Activated T-helper 9 cell treated with anti-CD3 and anti-CD28 coated beads, Interleukin-2, amount 50 U/mL, for 16 hours (primary cell): ENCODE measurements at regions not wholly inside any gene's neighbourhood (a gene's known extent, or its start where the extent isn't known, plus 50 kb on each side); places are given as distances from the start of the nearest gene placed in this dataset.

Source experiments
- DNase-seq: peaks from one replicate; pipeline ENCODE4 v3.0.0-alpha.2; 2020; ENCODE audit warnings: low read depth

DNA sequence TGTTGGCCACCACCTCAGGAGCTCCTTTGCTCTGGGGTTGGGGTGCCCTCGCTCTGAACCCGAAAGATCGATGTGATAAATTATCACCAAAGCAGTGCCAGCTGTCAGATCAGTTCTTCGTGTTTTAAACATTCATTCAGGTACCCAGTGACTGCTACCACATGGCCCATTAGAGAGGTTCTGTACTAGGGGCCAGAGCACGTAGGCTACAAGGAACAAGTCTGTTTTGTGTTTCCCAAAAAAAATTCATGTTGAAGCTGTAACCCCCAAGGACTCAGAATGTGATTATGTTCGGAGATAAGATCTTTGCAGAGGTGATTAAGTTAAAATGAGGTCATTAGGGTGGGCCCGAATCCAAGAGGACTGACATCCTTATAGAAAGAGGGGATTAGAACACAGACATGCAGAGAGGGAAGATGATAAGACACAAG, 526.9 kb downstream of the NPHP4 start:
- DNase-seq, result no peak

- no peak for DNase-seq
Measured at GRCh38 chr1:5464366-5464765, 527.9 kb downstream of the NPHP4 start.

DNA sequence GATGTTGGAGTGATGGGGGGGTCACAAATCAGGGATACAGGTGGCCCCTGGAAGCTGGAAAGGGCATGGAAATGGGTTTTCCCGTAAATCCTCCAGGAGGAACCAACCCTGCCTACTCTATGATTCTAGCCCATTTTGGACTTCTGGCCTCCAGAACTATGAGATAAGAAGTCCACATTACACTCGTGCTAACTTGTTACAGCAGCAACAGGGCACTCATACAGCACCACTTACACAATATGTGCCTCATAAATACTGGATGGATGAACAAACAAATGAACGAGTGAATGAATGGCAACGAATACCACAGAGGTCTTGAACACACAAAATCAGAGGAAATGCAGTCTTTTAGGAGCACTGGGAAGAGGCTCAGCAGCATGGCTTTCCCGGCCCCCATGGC, 531.3 kb downstream of the NPHP4 start:
- no peak for DNase-seq

DNA sequence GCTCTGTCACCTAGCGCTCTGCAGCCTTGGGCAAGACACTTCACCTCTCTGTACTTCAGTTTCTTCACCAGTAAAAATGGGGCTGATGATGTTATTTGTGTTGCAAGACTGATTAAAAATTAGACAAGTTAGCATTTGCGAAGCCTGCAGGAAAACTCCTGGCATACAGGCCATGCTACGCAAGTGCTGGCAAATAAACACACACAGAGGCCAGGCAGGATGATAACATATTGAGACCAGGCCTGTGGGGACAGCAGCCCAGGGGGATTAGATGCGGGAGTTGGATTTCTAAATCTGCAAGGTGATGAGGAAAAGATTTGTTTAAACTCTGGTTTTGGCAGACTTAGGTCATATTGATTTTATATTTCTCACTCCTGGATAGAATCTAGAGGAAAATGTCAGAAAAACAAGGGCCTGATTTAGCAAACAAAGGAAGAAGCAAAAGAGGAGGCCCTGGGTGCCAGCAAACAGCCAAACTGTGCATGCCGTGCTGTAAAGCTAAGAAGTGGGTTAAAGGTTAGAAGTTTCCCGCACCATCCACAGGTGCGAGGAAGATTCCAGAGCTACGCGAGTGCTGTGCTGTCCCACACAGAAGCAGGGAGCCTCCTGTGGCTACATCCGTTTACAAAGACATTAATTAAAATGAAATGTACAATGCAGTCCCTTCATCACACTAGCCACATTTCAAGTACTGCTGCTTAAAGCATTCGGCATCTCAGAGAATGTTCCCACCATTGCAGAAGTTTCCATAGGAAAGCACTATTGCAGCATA, 532.2 kb downstream of the NPHP4 start:
- DNase-seq, result no peak

DNA sequence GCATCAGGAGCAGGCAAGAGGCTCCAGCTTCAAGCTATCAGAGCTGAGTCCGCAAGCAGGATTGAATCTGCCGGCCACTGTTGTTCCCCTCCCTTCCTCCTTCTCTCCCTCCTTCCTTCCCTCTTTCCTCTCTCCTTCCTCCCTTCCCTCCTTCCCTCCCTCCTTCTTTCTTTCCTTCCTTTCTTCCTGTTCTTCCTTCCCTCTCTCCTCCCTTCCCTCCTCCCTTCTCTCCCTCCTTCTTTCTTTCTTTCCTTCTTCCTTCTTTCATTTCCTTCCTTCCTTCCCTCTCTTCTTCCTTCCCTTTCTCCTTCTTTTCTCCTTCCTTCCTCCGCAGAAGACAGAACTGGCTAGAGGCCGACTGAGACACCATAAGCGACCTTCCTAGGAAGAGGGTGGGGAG, 534.0 kb downstream of the NPHP4 start:
- DNase-seq, result no peak

GRCh38 chr1:5456090-5456811, 536.0 kb downstream of the NPHP4 start:
- DNase-seq, result no peak

DNA sequence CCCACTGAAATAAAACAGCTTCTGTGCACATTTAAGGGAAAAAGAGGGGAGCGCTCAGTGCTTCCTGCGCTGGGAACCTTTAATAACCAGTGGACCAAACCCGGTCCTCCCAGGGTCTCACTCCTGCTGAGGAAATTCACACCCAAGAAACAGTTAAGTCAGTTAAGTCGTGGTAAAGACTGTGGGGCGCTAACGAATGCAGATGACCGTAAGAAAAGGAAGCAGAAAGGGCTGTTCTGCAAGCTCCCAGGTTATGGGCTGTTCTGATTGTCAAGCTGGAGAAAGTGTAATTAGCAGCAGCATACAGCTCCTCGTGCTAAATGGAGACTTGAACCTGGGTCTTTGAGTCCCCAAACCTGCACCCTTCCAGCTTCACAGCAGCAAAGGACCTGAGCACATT, 536.6 kb downstream of the NPHP4 start:
- DNase-seq, result no peak

DNA sequence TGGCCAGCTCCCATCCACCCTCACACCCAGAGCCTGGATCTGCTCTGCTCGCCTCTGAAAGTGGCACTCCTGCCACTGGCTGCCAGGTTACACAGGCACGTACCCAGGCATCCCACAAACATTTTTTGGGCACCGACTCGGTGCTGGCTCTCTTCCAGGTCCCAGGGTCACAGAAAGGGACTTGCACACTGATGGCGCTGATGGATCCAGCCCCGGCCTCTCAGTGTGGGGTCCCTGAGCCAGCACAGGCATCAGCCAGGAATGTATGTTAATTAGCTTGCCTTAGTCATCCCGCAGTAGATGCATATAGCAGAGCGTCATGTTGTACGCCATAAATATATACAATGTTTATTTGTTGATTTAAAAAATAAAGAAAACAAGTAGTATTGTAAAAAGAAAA, 537.2 kb downstream of the NPHP4 start:
- no peak for DNase-seq

DNA sequence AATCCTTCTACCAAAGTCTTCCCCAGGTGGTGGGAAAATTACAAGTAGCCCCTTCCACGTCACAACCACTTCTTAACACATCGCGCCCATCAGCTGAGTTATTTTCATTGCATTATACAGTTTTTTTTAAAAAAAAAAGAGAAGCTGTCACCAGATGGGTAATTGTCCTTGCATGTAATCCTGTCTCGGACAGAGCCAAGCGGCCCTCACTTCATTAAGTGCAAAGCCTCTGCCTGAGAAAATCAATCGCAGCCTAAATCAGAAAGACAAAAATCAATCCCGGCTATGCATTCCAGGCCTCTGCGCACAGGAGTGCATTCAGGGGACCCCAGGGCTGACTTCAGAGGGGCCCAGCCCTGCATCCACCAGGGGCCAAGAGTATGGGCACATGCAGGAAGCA, 538.9 kb downstream of the NPHP4 start:
- no peak for DNase-seq

- DNase-seq, result no peak
Measured at GRCh38 chr1:5451671-5452070, 540.6 kb downstream of the NPHP4 start.

GRCh38 chr1:5448486-5448885, 543.7 kb downstream of the NPHP4 start:
- DNase-seq, result no peak

DNA sequence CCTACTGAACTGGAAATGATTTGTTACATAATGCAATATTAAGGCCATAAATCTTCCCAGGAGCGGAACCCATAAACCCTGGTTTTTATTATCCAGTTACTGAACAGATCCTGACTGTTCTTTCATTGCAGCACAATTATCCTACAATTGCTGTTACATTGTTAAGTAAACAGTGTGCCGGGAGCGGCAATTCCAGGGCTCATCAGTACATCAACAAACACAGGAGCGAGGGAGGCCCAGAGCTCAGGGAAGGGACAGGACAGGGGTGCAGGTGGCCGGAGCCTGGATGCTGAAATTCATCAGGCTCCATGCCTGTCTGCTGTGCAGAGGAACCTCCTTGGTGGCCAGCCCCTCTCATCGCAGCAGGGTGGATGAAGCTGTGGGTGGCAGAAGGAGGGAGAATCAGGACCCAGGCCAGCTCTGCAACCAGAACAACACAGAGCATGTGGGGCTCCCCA, 544.7 kb downstream of the NPHP4 start:
- no peak for DNase-seq

DNA sequence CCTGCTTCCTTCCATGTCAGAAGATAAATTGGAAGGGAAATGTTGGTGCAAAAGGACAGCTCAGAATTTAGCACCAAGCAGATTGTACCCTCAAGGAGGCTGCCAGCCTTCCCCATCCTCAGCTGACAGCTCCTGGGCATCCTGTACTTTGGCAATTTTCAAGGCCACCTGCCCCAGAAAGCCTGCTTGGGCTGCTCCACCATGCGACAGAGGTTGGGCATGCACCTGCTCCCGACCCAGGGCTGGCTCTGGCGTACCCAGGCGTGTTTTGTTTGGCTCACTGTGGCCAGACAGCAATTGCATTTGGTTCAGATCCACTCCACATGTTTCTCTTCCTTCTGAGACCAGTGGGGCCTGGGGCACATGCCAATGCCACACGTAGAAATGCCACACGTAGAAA, 547.8 kb downstream of the NPHP4 start:
- no peak for DNase-seq

- no peak for DNase-seq
Measured at GRCh38 chr1:5436808-5437207, 555.4 kb downstream of the NPHP4 start.

- DNase-seq, result no peak
Measured at GRCh38 chr1:5435414-5435813, 556.8 kb downstream of the NPHP4 start.

DNA sequence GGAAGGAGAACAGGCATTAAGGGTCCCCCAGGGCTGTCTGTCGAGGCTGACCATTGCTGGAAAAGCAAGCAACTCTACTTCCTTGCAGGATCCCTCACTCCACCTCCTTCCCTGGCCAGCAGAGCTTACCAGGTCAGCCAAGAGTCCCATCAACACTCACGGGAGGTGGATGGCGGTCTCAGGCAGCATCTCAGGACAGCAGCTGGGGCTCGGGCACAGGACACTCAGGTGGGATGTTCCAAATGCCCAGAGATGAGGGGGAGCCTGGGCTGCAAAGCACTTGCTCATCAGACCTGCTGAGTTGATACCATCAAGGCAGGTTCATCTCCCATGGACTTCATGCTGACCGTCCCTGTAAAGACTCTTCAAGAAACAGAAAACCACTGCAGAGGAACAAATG, 559.8 kb downstream of the NPHP4 start:
- no peak for DNase-seq

GRCh38 chr1:5430911-5431697, 561.1 kb downstream of the NPHP4 start:
- DNase-seq, result no peak

- no peak for DNase-seq
Measured at GRCh38 chr1:5430136-5430535, 562.1 kb downstream of the NPHP4 start.

DNA sequence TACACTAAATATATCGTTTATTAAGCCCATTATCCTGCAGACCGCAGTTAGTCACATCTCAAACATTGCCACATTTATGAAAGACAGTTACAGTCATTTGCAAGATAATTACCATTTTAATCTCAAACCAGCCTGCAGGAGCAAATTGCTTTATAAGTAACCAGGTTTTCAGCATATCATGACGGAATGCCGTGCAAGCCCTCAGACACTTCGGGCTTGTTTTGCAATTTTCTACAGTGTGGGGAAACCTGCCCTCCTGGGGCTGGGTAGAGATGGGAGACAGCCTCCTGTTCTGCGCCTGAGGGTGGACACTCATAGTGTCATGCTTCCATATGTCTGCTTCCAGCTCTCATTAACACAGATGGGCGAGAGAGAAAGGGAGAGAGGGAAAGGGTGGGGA, 563.9 kb downstream of the NPHP4 start:
- DNase-seq, result no peak

DNA sequence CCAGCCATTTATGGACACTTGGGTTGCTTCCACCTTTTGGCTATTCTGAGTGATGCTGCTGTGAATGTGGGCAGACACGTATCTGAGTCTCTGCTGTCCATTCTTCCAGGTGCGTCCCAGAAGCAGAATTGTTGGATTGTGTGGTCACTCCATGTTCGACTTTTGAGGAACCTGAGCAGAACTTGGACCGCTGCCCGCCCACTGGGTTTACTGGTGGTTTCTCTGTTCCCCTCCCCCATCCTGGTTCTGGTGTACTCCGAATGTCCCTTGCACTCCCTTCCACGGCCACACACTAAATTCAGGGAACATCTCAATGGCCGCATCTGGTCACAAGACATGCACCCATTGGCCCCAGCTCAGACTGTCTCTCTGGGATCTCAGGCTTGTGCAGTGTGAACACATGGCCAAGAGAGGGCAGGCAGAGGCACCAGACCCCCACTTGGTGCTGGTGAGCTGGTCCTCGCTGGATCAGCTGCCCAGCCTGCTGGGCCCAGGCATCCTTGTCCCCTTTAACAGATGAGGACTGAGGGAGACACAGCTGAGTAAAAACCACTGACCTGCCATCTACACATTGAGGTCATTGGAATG, 565.1 kb downstream of the NPHP4 start:
- DNase-seq, result no peak

DNA sequence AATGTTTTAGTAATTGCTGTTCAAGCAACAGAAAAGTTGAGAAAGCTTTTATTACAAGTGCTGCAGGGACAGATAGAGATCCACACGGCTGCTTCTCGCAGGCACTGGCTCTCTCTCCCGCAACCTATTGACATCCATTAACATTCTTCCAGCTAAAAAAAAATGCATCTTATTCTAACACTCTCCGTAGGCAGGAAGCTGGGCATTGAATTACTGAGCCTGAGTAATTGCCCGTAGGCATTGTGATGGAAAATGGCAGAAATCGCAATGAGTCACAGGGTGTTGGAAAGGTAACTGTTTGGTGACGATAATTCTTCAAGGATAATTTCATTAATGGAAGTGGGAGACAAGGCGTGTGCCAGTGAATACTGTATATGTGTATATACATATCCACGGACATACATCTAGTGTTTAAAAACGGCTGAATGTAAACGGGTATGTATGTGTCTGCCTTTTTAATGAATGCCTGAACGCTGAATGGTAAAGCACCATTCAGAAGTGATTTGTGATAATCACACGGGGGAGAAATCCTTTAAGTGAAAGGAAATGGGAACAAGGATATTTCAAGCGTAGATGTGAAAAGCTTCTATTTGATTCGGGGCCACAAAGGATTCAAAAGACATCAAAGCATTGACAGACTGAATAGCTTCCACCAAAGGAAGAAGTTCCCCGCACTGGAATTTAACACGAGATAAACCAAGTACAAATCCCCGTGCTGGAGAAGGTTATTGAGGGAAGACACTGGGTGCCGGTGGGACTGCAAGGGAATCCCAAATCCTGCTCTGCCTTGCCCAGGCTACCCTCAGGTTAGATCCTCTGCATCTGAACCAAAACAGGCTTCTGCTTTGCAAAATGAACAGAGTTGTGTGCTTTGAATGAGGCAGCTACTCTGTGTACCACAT, 567.2 kb downstream of the NPHP4 start:
- no peak for DNase-seq
